NCI-H82 (cell line): ENCODE measurements at regions not wholly inside any gene's neighbourhood (a gene's known extent, or its start where the extent isn't known, plus 50 kb on each side); places are given as distances from the start of the nearest gene placed in this dataset.

Experiments used
- DNase-seq: peaks from one replicate; lab custom pipeline; 2025; lab: John Stamatoyannopoulos, UW

- no peak for DNase-seq
These were observed 648.3 kb upstream of the CFAP20DC start for GRCh38 chr3:59698091-59698490.

- DNase-seq: no peak
These were observed 647.0 kb upstream of the CFAP20DC start for GRCh38 chr3:59696783-59697182.

- DNase-seq: no peak
These were observed 646.0 kb upstream of the CFAP20DC start for GRCh38 chr3:59695860-59696259.

GRCh38 chr3:59692117-59692516 is 642.3 kb upstream of the CFAP20DC start:
- no peak for DNase-seq

GRCh38 chr3:59690886-59691285 is 641.1 kb upstream of the CFAP20DC start:
- DNase-seq: no peak

- peak; percentile 25 for DNase-seq
These were observed 638.8 kb upstream of the CFAP20DC start for GRCh38 chr3:59688636-59689035.

GRCh38 chr3:59685432-59685831 is 635.6 kb upstream of the CFAP20DC start:
- peak; percentile 30 for DNase-seq

- peak; percentile 29 for DNase-seq
These were observed 634.9 kb upstream of the CFAP20DC start for GRCh38 chr3:59684766-59685165.

GRCh38 chr3:59680919-59681318 is 631.1 kb upstream of the CFAP20DC start:
- no peak for DNase-seq

- peak; percentile 14 for DNase-seq
These were observed 628.2 kb upstream of the CFAP20DC start for GRCh38 chr3:59677747-59678702.

- DNase-seq: no peak
These were observed 625.7 kb upstream of the CFAP20DC start for GRCh38 chr3:59675495-59675894.

- DNase-seq: no peak
These were observed 613.4 kb upstream of the CFAP20DC start for GRCh38 chr3:59663076-59663850.

GRCh38 chr3:59660852-59661625 is 611.2 kb upstream of the CFAP20DC start:
- DNase-seq: no peak

GRCh38 chr3:59660376-59660775 is 610.6 kb upstream of the CFAP20DC start:
- no peak for DNase-seq

- DNase-seq: no peak
These were observed 609.9 kb upstream of the CFAP20DC start for GRCh38 chr3:59659755-59660154.

- DNase-seq: no peak
These were observed 609.0 kb upstream of the CFAP20DC start for GRCh38 chr3:59658866-59659265.

GRCh38 chr3:59658274-59658673 is 608.4 kb upstream of the CFAP20DC start:
- no peak for DNase-seq

GRCh38 chr3:59655418-59656015 is 605.7 kb upstream of the CFAP20DC start:
- no peak for DNase-seq

- no peak for DNase-seq
These were observed 604.9 kb upstream of the CFAP20DC start for GRCh38 chr3:59654480-59655417.

- no peak for DNase-seq
These were observed 604.3 kb upstream of the CFAP20DC start for GRCh38 chr3:59654123-59654479.
